ENCODE measurements at regions not wholly inside any gene's neighbourhood (a gene's known extent, or its start where the extent isn't known, plus 50 kb on each side); places are given as distances from the start of the nearest gene placed in this dataset.
"Not testable (repeated sequence)": the region's sequence is repeated elsewhere in the genome, so short reads cannot be mapped to it uniquely, and the experiment has no call there.

GRCh38 chr10:94251098-94251497 is 111.6 kb downstream of the NOC3L start:
- CTCF ChIA-PET: no interaction called here
- Mint-ChIP-seq H3K4me1 (no peaks in the 10 kb centered on the region), H3K4me3 (no peak overlapping the region), H3K9me3 (no peaks in the 10 kb centered on the region), H3K27me3 (peaks cover 16% of the 10 kb centered on the region), H3K27ac (no peak overlapping the region), H3K36me3 (ENCODE audit: low read depth) (no peaks in the 10 kb centered on the region)
- POLR2A ChIA-PET: no interaction called here
- DNase-seq: no peak
- TF ChIP-seq CTCF (IDR thresholded peaks at IDR 0.05): no peak
- intact Hi-C loops (cut with micrococcal nuclease): no loop called here
- no peak for ATAC-seq (ENCODE audit: low read depth)

DNA sequence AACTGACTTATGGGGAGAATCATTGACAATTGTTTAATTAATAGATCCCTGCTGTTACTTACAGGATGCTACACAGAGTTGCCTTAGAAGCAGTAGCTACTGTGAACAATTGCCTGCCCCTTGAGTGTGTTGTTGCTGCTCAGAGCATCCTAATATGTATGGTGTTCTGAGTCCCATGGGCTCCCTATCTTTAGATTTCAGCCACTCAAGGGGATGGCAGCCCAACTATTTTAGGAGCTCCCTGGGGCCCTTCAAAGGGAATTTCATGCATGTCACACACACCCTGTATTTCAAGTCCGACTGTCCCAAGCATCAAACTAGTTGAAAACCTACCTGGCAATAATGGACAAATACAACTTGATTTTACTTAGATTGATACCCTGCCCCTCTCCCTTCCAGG is 111.2 kb downstream of the NOC3L start:
- no peak for TF ChIP-seq CTCF (IDR thresholded peaks at IDR 0.05)
- POLR2A ChIA-PET: no interaction called here
- Mint-ChIP-seq H3K4me3 (no peak overlapping the region), H3K27ac (no peak overlapping the region), H3K9me3 (no peaks in the 10 kb centered on the region), H3K4me1 (no peaks in the 10 kb centered on the region), H3K36me3 (ENCODE audit: low read depth) (no peaks in the 10 kb centered on the region), H3K27me3 (peaks cover 17% of the 10 kb centered on the region)
- intact Hi-C loops (cut with micrococcal nuclease): no loop called here
- CTCF ChIA-PET: no interaction called here
- no peak for DNase-seq
- ATAC-seq (ENCODE audit: low read depth): no peak

- H3K27me3 Mint-ChIP-seq: peaks cover 18% of the 10 kb centered on the region
- H3K36me3 Mint-ChIP-seq (ENCODE audit: low read depth); POLR2A ChIA-PET; H3K27ac Mint-ChIP-seq; DNase-seq; H3K9me3 Mint-ChIP-seq; H3K4me1 Mint-ChIP-seq; ATAC-seq (ENCODE audit: low read depth); H3K4me3 Mint-ChIP-seq; CTCF ChIA-PET; intact Hi-C loops (cut with micrococcal nuclease): not testable (repeated sequence)
Measured at GRCh38 chr10:94257407-94257806, 105.3 kb downstream of the NOC3L start.

- no peak for TF ChIP-seq CTCF (IDR thresholded peaks at IDR 0.05)
- H3K4me1 Mint-ChIP-seq: no peaks in the 10 kb centered on the region
- H3K27me3 Mint-ChIP-seq: peaks cover 18% of the 10 kb centered on the region
- no peak overlapping the region for H3K27ac Mint-ChIP-seq
- POLR2A ChIA-PET: no interaction called here
- peaks cover 4% of the 10 kb centered on the region for H3K9me3 Mint-ChIP-seq
- CTCF ChIA-PET: no interaction called here
- no peak overlapping the region for H3K4me3 Mint-ChIP-seq
- DNase-seq (no peak), ATAC-seq (ENCODE audit: low read depth) (no peak)
- intact Hi-C loops (cut with micrococcal nuclease): no loop called here
- no peaks in the 10 kb centered on the region for H3K36me3 Mint-ChIP-seq (ENCODE audit: low read depth)
Measured at GRCh38 chr10:94260455-94260854, 102.3 kb downstream of the NOC3L start.

DNA sequence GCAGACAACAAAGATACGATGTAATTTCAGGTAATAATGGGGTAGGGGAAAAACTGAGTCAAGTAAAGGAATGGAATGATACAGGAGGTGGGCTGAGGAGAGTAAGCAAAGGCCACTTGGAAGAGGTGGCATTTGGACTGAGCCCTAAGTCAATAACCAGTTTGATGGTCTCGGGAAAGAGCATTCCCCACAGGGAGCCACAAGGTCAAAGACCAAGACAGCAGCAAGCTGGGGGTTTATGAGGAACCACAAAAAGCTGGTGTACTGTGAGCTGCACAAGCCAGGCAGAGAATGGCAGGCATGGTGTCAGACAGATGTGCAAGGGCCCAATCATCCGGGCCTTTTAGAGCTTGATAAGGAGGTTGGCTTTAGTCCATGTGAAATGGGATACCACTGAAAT is 98.7 kb downstream of the NOC3L start:
- Mint-ChIP-seq H3K27ac (no peak overlapping the region), H3K27me3 (peaks cover 17% of the 10 kb centered on the region), H3K9me3 (peaks cover 2% of the 10 kb centered on the region), H3K4me3 (no peak overlapping the region), H3K4me1 (no peaks in the 10 kb centered on the region), H3K36me3 (ENCODE audit: low read depth) (no peaks in the 10 kb centered on the region)
- TF ChIP-seq CTCF (IDR thresholded peaks at IDR 0.05): no peak
- ChIA-PET POLR2A (no interaction called here), CTCF (no interaction called here)
- ATAC-seq (ENCODE audit: low read depth) (no peak), DNase-seq (no peak)
- intact Hi-C loops (cut with micrococcal nuclease): no loop called here

DNA sequence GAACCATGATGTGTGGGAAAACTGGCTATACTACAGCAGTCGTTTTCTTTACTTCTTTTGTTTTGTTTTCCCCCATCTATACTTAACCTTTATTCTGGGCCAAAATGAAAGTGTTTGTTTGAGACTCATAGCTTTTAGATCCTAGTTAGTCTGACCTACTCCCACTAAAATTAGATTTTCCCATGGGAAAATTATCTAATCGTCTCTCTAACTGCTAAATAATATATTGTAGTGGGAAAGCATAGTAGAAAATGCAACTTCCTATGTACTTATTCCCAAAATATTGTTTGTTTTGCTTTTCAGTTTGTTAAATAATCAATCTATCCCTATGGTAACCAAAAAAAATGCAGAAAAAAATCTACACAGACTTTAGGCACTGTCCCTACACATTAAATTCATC is 96.6 kb downstream of the NOC3L start:
- peaks cover 14% of the 10 kb centered on the region for H3K27me3 Mint-ChIP-seq
- intact Hi-C loops (cut with micrococcal nuclease): no loop called here
- H3K36me3 Mint-ChIP-seq (ENCODE audit: low read depth): no peaks in the 10 kb centered on the region

More for the DNA sequence above, 96.6 kb downstream of the NOC3L start:
- no peak overlapping the region for H3K27ac Mint-ChIP-seq
- no peak overlapping the region for H3K4me3 Mint-ChIP-seq
- DNase-seq (no peak), ATAC-seq (ENCODE audit: low read depth) (no peak)
- peaks cover 2% of the 10 kb centered on the region for H3K9me3 Mint-ChIP-seq
- TF ChIP-seq CTCF (IDR thresholded peaks at IDR 0.05): no peak
- CTCF ChIA-PET: no interaction called here
- H3K4me1 Mint-ChIP-seq: no peaks in the 10 kb centered on the region
- POLR2A ChIA-PET: no interaction called here

Data from activated B cell treated with CpG ODN at 0.5 μM for 24 hours (primary cell).